ENCODE measurements at regions not wholly inside any gene's neighbourhood (a gene's known extent, or its start where the extent isn't known, plus 50 kb on each side); places are given as distances from the start of the nearest gene placed in this dataset.

DNA sequence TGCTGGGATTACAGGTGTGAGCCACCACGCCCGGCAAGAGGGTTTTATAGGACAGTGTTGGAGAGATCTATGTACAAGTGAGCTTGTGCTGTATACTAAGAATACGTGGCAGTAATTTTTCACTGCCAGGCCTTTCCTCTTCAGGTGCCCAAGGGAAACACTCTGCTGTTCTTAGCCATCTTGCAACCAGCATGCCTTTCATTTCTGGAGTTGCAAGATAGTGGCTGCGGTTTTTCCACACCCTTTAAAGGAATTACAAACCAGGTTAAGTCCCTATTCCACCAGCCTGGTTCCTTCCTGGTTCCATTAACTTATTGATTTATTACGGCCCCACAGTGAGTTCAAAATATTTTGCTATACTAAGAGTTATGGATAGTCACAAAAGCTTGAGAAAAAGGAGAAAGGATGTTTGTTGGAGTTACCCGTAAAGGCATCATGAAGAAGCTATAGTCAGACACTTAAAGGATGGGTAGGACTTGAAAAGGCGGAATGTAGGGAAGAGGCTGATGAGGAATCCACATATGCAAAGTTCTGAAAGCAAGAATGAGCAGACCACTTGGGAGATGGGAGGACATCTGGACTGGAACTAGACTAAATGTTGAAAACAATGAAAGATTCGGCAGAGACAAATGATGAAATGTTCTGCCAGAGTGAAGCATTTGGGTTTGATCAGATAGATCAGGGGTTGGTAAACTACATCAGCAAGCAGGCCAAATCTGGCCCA lies 61.4 kb upstream of the ASIP start:
- TF ChIP-seq EZH2phosphoT487 (IDR thresholded peaks at IDR 0.05; ENCODE audit: borderline replicate concordance, low read depth, low read length), result no peak
- TF ChIP-seq, protein P1, sequence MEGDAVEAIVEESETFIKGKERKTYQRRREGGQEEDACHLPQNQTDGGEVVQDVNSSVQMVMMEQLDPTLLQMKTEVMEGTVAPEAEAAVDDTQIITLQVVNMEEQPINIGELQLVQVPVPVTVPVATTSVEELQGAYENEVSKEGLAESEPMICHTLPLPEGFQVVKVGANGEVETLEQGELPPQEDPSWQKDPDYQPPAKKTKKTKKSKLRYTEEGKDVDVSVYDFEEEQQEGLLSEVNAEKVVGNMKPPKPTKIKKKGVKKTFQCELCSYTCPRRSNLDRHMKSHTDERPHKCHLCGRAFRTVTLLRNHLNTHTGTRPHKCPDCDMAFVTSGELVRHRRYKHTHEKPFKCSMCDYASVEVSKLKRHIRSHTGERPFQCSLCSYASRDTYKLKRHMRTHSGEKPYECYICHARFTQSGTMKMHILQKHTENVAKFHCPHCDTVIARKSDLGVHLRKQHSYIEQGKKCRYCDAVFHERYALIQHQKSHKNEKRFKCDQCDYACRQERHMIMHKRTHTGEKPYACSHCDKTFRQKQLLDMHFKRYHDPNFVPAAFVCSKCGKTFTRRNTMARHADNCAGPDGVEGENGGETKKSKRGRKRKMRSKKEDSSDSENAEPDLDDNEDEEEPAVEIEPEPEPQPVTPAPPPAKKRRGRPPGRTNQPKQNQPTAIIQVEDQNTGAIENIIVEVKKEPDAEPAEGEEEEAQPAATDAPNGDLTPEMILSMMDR (conservative IDR thresholded peaks at IDR 0.05; ENCODE audit: low read length), result no peak
